GM12872 (cell line): ENCODE measurements at regions not wholly inside any gene's neighbourhood (a gene's known extent, or its start where the extent isn't known, plus 50 kb on each side); places are given as distances from the start of the nearest gene placed in this dataset.

Experiments
- TF ChIP-seq, protein P1 (sequence below): IDR thresholded peaks from 3 replicates; pipeline ENCODE4 v1.5.1; 2011; ENCODE audit warnings: low read depth, mild to moderate bottlenecking, low read length, moderate library complexity; ENCODE audit not compliant: insufficient read depth

DNA sequence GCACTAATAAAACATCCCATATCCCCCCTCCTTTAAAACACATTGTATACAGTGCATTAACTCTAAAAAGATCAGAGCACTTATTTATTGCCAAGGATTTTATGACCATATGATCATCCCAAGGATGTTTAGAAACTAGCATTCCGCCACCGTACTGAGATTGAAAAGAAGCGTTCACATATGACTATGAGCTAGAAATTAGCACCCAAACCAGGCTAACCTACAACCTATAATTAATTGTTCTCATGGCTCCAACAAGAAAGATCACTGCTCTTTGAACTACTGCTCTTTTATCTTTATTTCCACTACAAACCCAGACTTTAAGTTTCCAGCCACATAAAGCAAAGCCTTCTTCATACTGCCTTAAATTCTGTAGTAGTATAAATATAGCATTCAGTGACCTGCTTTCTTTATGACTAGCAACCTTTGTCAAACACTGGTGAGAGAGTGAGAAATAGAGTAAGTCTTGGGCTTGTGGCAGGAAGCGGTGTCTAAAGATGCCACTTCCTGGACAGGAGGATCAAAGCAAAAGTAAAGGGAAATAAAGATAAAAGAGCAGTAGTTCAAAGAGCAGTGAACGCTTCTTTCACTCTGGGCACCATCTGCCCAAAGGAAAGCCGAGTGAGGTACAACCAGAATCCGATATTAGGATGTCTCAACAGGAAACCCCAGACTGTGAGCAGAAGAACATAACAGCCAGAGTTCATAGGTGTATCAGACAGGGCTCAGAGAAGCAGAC, 151.1 kb upstream of the ERCC6L2 start:
- TF ChIP-seq, protein P1, sequence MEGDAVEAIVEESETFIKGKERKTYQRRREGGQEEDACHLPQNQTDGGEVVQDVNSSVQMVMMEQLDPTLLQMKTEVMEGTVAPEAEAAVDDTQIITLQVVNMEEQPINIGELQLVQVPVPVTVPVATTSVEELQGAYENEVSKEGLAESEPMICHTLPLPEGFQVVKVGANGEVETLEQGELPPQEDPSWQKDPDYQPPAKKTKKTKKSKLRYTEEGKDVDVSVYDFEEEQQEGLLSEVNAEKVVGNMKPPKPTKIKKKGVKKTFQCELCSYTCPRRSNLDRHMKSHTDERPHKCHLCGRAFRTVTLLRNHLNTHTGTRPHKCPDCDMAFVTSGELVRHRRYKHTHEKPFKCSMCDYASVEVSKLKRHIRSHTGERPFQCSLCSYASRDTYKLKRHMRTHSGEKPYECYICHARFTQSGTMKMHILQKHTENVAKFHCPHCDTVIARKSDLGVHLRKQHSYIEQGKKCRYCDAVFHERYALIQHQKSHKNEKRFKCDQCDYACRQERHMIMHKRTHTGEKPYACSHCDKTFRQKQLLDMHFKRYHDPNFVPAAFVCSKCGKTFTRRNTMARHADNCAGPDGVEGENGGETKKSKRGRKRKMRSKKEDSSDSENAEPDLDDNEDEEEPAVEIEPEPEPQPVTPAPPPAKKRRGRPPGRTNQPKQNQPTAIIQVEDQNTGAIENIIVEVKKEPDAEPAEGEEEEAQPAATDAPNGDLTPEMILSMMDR: no peak

DNA sequence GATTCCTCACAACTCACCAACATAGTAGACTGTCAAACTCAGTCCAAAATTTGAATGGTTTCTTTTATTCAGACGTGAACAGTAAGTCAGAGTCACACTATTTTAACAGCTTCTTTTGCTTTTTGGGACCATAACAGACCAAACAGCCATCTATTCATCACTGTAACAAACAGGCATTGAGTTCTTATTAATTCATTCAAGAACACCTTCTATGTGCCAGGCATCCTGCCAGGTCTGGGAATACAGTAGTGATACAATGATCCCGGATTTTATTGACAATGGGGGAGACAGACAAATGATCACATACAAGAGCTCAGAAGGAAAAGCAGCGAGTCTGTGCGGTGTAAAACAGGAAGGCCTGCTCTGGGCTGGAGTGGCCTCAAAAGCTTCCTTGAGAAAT, 153.3 kb upstream of the ERCC6L2 start:
- TF ChIP-seq, protein P1: no peak

DNA sequence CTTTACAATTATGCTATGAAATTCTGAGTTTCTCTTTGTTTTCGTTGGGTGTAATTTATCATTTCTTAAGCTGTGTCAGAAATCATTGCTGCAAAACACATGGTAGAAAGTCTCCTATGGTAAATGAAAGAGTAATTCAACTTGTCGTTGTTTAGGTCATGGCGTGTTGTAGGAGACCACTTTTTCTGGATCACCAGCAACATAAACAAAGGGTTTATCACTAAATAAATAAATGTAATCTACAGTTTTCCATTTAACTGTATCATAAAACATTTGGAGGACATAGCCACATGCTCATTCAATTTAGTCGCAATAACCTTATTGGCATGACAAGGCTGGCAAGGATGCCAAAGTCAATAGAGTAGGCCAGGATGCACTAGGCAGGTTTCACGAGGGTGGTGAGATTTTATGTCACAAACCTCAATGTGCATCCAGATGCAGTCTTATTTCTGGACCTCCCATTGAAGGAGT, 154.4 kb upstream of the ERCC6L2 start:
- TF ChIP-seq, protein P1: no peak

DNA sequence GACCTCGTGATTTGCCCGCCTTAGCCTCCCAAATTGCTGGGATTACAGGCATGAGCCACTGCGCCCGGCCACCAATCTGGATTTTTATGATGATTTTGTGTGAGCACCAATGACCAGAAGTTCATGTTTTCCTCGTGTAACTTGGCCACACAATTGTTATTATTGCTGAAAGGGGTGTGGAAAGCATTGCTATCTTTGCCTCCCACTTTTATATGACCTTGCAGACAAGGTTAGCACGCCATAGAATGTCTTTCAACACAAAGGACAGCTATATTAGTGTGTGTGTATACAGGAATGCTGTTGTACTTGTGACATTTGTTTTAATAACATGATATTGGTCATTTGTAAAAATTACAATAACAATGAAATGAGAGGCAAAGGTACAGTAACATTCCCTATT, 155.0 kb upstream of the ERCC6L2 start:
- TF ChIP-seq, protein P1: no peak

DNA sequence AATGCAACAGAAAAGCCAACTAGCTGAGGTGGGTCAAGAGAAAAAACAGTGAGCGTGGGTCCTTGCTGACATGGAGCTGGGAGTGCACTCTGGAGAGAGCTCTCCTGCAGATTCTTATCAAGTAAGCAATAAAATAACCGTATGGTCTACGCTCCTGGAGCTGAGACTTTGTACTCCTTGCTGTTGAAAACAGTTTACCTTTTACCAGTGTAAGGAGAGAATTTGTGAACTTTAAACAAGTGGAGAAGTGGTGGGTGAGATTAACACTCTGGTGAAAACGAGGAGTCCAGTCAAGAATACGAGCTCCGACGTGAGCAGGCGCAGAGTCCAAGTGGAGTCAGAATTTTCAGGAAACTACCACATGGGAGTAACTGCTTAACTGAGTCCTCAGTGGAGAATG, 156.1 kb upstream of the ERCC6L2 start:
- TF ChIP-seq, protein P1: no peak

DNA sequence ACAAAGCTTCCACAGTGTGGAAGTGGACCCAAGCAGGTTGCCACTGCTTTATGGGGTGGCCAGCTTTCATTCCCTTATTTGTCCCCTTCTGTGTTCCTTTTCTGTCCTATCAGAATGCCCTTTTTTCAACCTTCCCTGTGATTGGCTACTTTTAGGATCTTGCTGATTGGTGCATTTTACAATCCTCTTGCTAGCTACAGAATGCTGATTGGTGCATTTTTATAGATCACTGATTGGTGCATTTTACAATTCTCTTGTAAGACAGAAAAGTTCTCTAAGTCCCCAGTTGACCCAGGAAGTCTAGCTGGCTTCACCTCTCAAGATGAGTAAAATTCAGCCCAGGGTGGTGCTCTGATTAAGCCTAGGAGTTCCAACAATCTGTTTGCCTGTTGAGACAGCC, 157.2 kb upstream of the ERCC6L2 start:
- TF ChIP-seq, protein P1: no peak

DNA sequence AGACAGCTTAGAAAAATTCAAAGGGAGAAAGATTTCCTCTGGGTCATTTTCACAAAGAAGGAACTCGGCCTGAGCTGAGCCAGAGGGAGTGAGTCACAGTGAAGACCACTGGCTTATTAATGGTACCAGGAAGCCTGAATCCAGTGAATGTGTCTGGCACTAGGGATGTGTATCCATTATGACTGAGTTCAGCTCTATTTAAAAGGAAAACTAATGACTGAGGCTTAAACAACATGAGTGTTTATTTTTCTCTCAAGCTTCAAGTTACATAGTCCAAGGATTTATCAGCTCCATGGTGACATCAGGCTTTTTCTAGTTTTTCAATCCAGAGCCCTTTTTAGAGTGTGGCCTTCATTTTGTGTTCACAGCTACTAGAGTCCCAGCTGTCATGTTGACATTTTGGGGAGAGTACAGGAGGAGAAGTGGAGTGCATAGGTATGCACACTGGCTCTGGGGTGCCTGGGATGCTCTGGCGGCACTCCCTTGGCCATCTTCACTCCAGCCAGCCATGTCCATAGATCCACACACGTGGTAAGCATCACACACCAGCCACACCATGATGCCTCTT, 159.5 kb upstream of the ERCC6L2 start:
- TF ChIP-seq, protein P1: no peak
